UCSD-AML1 (cell line): ENCODE measurements at regions not wholly inside any gene's neighbourhood (a gene's known extent, or its start where the extent isn't known, plus 50 kb on each side); places are given as distances from the start of the nearest gene placed in this dataset.

Source experiments
- DNase-seq: peaks from one replicate; lab custom pipeline; 2025; ENCODE audit not compliant: unreplicated experiment; lab: John Stamatoyannopoulos, UW

DNA sequence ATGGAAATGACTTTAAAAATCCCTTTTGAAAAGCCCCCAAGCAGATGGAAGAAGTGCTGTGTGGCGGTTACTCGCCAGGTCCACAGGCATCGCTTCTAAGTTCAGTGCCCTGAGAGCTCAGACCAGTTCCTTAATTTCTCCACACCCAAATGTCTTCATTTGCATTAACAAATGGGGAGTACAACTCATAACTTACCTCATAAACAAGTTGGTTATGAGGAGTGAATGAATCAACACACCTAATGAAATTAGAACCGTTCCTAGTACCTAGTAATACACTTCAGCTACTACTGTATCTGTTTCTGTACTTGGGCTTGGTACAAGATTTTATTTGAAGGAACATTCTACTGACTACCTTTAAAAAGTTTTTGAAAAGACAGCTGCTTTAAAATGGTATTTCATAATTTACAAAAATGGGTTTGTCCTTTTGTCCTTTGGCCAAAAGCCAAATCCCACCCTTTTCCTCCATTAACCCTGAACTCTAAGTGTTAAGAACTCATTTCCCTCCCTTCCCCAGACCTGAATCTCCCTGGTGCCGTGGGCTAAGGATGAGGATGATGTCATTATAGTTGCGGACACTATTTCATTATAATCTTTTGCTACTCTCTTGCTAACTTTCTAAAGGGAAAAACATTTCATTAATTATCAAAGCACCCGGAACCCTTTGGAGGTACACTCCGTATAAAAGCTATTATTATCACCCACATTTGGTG is 221.5 kb upstream of the CELF2 start:
- DNase-seq: no peak

DNA sequence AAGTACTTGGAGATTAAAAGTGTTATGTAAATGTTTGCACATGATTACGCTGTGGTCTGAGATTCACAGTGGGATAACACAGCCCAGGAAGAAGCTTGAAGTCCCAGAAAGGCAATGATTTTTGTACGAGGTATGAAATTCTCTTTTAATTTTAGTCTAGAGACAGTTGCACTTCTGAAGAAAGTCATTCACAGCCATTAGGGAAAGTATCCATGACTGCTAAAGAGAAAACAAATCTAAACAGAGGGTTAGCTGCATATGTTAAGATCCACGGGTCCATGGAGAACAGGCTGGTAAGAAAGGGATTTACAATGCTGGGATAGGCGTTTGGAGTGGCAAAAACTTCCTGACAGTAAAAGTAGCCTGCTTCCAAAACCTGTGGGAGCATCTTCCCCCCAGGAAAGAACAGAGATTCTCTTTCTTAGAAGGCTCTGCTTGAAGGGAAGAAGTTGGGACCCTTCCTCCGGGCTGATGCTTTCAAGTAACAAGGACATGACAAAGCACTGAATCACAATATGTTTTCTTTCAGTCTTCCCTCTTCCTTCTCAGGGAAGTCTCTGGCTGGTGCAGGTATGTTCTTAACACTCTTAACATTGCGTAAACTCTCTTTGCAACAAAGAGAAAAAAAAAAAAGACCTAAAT is 220.8 kb upstream of the CELF2 start:
- no peak for DNase-seq

DNA sequence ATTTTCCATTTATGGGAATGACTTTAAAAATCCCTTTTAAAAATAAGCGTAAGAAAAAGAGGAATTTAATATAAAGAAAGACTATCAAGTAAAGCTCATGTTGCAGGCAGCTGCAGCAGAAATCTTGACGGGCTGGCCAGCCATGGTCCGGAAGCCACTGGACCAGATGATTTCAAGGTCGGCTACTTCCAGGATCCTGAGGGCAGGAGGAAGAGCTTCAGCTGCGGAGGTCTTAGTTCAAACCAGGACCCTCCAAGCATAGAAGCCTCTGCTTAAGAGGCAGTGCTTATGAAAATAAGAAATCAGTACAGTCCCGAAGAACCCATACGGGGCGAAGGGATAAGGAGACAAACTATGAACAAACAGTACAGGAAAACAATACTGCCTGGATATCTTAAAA is 220.2 kb upstream of the CELF2 start:
- no peak for DNase-seq

DNA sequence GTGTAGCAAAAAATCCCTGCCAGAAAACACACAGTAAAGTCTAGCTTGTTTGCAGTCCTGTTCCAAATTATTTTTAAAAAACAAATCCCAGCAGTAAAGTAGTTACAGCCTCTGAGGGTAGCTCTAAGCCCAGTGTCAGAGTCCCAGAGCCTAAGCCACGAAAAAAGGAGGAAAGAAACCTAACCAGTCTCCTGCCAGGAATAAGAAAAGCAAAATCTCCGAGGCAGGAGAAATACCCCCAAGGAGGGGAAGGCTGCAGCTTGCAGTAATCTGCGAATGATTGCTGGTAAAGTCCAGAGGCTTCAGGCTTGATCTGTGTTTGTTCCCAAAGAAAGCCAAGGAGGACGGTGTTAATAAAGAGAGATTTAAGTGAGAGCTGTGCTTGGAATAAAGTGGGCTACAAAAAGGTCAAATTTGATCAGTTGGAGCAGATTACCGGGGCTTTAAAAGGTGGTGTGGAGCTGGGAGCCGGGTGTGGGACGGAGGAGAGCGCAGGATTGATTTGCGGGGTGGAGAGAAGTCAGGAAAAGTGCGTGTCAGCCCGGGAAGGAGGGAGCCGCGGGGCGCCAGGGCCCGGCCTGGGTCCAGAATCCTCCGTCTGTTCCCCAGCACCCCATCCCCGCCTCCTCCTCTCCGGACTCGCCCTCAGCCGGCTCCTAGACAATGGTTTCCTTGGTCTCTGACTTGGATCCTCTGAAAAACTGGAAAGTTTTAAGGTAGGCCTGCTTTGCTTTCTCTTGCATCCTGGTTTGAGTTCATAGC is 219.4 kb upstream of the CELF2 start:
- no peak for DNase-seq

DNA sequence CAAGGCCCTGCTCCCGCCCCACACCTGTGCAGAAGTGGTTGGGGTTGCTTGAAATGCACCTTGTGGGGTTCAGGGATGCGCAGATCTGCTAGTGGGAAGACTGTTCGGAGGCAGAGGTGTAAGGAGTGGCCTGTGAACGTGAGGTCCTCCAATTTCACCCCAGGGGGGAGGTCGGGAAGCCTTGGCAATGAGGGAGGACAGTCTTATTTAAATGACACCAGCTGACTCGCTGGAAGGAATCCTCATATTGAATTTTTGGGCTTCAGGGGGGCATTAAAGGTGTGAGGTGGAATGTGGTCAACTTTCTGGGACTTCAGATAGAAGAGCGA is 218.8 kb upstream of the CELF2 start:
- DNase-seq: no peak

DNA sequence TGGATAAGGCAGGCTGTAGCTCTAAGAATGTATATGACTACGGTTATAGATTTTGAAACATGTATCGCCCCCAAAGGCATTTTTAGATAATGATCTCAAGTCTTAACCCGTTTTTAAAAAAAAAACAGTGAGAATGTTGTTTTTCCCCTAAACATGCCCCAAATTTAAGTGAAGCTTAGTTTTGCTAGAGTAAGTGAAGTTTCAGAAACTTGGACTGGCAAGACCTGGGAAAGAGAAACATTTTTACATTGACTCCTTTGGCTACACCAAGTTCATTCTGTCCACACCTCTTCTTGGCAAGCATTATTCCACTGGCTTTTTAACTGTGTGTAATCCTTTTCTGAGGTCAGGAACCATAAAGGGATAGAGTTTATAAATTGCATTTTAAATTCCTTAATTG is 216.7 kb upstream of the CELF2 start:
- DNase-seq: no peak

DNA sequence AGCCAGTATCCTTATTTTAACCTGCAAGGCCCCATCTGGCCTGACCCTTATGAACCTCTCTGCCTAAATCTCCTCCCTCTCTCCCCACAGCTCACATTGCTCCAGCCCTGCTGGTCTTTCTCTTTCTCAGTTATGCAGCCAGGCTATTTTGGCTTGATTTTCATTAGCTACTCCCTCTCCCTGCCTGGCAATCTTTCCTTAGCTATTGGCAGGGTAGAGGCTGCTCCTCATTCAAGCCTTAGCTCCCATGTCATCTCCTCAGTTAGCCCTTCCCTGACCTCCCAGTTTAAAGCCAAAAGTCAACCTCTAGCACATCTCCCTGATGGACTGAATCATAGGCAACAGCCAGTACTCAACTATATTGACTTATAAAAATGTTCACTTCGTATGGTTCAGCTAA is 214.4 kb upstream of the CELF2 start:
- no peak for DNase-seq

DNA sequence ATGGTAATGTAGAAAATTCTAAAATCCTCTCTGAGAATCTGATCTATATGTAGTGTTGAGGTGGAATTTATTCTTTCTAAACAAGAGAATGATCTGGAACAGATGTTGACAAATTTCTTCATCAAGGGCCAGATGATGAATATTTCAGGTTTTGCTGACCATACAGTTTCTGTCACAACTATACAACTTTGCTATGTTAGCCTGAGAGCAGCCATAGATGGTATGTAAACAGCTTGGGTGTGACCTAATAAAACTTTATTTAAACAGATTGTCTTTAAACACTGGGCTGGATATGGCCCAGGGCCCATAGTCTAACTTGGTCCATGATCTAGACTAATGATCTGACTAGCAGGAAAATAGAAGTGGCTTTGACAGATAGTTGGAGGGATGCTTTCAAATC is 213.6 kb upstream of the CELF2 start:
- no peak for DNase-seq

DNA sequence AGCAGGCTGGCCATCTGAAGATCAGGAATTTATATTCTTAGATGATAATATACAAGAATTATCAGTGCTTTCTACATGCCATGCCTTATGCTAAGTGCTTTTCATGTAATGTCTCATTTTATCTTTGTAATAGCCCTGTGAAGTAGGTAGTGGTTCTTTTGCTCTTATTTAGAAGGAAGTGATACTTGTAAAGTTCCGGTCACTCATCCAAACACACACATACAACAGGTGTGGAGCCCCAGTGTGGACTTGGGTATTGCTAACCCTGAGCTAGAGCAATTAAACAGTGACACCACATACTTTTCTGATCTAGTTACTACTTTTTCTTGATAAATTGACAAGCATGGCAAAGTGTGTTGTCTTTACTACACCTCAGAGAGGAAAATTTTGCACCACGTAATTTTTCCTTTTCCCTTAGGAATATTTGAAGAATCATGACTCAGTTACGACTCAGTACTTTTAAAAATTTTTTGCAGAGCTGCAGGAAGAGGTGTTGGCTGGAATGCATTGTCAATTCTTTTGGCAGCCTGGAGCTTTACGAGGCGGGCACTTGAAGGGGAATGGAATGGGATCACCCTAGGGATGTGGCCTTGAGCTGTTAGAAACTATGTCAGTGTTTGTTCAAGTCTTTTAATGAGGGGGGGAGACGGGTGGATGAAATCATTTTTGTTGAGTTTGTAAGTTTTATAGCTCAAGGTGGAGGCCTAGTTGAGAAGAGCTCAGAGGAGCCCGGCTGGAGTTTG is 212.5 kb upstream of the CELF2 start:
- no peak for DNase-seq

DNA sequence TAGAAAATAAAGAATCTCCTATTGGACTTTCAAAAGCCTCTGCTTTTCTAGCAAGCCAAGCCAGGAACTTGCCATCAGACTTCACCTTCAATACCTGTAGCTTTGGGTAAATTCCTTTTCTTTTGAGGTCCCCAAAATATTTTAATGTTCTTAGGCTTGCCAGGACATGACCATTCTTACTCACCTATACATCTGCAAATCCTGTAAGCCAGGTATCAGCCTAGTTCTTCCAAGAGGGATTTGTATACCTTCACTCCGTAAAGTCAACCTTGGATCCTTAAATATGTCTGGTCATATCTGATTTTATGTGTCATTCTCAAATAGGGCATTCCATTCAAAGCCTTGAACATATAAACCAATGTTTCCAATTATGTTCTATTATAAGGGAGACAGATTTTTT is 210.6 kb upstream of the CELF2 start:
- no peak for DNase-seq

DNA sequence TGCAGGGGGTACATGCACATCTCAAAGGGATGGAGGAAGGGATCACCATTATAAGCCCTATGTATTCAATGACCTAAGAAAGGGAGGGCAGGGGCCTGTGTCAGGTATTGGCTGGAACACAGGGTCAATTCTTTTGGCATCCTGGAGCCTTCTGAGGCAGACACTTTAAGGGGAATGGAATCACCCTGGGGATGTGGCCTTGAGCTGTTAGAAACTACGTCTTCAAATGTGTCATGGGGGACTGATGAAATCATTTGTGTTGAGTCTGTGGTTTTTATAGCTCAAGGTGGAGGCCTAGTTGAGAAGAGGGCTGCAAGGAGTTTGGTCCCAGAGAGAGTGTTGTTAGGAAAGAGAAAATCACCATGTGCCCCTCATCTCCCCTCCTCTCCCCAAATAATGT is 206.1 kb upstream of the CELF2 start:
- DNase-seq: no peak

DNA sequence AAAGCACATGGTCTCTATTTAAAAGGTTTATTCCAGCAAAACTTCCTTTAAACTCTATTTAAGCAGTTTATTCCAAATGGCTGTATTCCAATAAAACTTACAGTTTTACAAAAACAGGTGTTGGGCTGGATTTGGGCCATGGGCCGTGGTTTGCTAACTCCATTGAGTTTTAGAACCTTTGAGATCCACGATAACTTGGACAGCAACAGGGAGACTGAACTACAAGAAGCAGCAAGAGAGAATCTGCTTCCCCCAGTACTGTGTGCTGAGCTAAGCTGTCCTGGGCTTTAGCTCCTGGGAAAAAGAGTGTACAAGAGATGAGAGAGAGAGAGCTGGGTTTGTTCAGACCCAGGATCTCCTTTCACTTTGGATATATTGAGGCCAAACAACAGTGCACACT is 204.0 kb upstream of the CELF2 start:
- no peak for DNase-seq

DNA sequence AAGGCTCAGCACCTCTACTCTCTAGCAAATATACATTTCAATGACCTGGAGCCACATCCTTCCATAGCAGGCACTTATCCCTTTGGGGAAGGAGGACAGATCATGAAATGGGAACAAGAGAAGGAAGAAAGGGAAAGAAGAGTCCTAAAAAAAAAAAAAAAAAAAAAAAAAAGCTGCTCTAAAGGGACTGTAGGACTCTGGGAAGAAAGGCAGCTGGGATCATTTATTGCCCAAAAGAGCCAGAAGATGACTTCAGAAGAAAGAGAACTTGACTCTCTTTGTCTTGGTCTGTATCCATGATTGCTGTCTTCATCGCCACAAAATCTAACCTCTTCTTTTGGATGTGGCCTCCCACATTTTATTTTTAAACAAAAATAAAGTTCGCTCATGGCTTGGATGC is 203.6 kb upstream of the CELF2 start:
- DNase-seq: no peak

DNA sequence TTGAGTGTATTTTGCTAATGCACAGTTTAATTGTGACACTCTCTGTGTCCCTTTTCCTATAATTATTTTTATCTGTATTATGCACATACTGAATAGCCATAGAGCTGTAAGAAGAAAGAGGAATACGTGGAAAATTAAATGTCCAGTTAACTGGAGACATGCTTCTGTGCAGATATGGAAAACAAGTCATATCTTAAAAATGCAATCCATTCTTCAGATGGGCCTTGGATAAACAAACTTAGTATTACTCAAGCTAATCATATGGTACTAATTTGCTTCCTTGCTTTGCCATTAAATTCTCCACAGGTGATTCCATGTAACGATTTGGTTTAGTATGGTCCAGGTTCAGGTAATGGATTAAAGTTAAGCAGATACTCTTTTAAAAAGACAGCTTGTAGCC is 201.2 kb upstream of the CELF2 start:
- DNase-seq: no peak

DNA sequence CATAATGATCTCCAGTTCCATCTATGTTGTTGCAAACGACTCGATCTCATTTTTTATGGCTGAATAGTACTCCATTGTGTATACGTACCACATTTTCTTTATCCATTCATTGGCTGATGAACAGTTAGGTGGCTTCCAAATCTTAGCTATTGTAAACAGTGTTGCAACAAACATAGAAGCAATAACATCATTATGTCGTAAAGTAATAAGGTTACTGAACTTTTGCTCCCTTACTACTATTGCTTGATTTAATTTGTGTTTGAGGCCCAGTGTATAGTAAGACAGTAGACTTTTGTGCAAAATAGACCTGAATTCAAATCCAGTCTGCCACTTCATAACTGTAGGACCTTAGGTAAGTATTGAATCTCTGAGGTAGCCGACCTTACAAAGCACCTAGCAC is 200.1 kb upstream of the CELF2 start:
- no peak for DNase-seq

DNA sequence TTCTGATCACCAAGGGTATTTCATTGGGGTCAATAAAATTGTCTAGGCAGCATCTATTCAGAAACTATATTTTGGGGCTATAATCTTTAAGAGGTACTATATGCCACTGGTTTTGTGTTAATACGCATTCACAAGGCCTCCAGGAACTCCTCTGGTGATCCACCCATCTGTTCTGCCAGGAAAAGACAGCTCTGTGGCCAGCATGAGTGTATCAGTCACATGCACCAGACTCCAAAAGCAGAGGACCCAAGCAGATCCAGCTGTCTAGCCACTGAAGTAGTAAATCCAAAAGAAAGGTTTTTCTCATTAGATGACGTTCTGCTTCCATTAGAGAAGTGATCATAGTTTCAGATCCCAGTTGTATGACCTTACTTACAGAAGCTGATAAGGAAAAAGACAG is 199.6 kb upstream of the CELF2 start:
- no peak for DNase-seq

DNA sequence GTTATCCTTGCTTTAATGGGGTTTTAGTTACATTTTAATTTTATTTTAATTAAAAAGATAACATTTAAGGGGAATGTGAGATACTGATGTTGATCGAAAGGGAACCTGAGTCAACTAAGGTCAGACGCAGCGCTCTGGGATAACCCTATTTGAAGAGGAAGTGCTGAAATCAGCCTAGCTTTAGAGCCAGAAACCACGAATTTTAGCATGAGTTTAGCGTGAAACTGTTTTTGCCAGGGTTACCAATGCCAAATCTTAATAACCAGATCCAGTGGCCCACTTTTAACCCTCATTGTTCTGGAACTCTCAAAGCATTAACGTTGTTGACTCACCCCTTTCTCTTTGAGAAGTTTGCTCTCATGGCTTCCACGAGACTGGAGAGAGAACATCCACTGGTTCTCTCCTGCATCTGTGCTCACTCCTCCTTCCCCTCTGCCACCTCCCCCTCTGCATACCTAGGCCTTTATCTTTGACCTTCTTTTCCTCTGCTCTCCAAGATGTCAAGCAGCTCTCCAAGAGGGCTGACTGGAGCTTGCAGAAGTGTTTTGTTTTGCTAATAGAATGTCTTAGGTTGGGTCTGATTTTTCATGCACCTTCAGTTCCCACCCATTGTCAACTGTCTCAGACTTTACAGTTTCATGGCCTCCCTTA is 198.3 kb upstream of the CELF2 start:
- no peak for DNase-seq

DNA sequence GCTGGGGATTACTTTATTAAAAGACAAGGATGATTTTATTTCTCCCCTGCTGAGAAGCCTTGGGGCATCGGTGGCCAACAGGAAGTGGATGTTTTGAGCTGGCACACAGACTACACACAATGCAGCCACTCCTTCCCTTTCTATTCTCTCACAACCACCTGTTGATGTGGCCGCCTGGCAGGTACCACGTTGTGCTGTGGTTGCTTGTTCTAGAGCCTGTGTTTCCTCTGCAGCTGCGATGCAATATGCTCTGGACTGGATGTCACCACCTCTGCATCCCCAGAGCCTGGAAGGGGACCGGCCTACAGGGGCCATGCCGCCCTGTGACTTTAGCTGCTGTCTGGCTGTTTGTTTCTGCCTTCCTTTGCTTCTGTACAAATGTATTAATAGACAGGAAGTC is 195.7 kb upstream of the CELF2 start:
- no peak for DNase-seq

DNA sequence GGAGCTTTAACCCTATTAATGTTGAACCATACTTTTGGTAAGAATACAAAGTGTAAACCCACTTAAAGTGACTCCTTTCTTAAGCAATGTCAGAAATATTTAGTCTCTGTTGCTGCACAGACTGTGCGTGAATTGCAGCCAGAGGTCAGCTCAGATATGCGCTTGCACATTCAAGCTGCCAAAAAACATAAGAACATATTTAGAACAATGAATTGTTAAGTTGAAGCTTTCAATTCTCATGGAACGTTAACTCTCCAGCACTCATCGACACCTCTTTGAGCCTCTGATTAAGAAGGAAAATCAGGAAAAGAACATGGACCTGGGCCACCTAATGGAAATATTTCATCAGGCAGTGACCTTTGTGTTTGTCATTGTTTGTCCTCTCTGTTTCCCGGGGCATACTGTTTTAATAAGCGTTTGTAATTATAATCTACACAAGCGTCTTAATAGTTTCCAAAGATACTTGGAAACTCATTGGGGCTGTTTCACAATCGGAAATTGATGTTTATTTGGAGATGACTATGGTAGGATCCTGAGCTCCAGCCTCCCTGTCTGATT is 193.0 kb upstream of the CELF2 start:
- DNase-seq: no peak

DNA sequence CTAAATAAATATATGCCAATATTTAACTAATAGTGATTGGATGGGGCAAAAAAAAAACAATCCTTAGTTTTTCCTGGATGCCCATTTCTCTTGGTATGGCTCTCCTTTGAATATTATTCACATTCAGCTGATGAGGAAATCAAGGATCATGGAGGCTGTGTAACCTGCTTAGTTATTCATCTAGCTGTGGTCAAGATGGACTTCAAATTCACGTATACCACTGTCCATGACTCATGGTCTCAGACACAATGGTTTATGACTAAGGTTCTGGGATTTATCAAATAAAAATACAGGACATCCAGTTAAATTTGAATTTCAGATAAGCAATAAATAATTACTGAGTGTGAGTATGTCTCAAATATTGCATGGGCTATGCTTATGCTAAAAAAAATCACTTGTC is 191.5 kb upstream of the CELF2 start:
- no peak for DNase-seq

DNA sequence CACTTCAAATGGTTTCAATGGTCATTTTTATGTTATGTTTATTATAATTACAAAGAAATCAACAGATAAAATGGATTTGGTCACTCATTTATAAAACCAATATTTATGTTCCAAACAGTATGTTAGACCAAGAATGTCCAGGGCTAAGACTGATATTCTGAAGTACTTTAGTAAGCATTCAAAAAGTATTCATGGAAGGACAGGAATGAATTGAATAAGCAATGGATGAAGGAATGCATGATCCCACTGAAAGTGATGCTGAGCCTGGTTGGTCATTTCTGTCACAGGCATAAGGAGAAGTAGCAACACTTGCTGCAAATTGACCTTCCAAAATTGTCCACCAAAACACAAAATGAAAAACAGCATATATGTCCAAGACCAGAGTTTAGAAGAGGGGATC is 189.0 kb upstream of the CELF2 start:
- DNase-seq: no peak
